GM18508 (cell line): ENCODE measurements at regions not wholly inside any gene's neighbourhood (a gene's known extent, or its start where the extent isn't known, plus 50 kb on each side); places are given as distances from the start of the nearest gene placed in this dataset.
"Not testable (repeated sequence)": the region's sequence is repeated elsewhere in the genome, so short reads cannot be mapped to it uniquely, and the experiment has no call there.

Experiments used
- ATAC-seq: cut with Tn5 transposase; IDR thresholded peaks from one replicate; pipeline ENCODE4 v1.9.1; 2021; ENCODE audit warnings: moderate number of reproducible peaks; ENCODE audit not compliant: insufficient read depth, unreplicated experiment

GRCh38 chr10:10054466-10054865 lies 963.2 kb upstream of the CELF2 start:
- ATAC-seq: no peak

GRCh38 chr10:10055656-10056442 lies 961.8 kb upstream of the CELF2 start:
- no peak for ATAC-seq

GRCh38 chr10:10056961-10057360 lies 960.7 kb upstream of the CELF2 start:
- ATAC-seq: no peak

- ATAC-seq: no peak
Measured at GRCh38 chr10:10067644-10068043, 950.0 kb upstream of the CELF2 start.

- ATAC-seq: not testable (repeated sequence)
Measured at GRCh38 chr10:10074847-10075246, 942.8 kb upstream of the CELF2 start.

GRCh38 chr10:10078446-10078845 lies 939.2 kb upstream of the CELF2 start:
- ATAC-seq: no peak

- ATAC-seq: no peak
Measured at GRCh38 chr10:10092581-10092980, 925.1 kb upstream of the CELF2 start.

GRCh38 chr10:10093021-10093420 lies 924.7 kb upstream of the CELF2 start:
- ATAC-seq: no peak

GRCh38 chr10:10094691-10095090 lies 923.0 kb upstream of the CELF2 start:
- no peak for ATAC-seq

- no peak for ATAC-seq
Measured at GRCh38 chr10:10096296-10096695, 921.4 kb upstream of the CELF2 start.

- no peak for ATAC-seq
Measured at GRCh38 chr10:10096898-10097297, 920.8 kb upstream of the CELF2 start.

- no peak for ATAC-seq
Measured at GRCh38 chr10:10101106-10101505, 916.6 kb upstream of the CELF2 start.

GRCh38 chr10:10110844-10111490 lies 906.7 kb upstream of the CELF2 start:
- ATAC-seq: no peak

GRCh38 chr10:10118131-10118530 lies 899.5 kb upstream of the CELF2 start:
- no peak for ATAC-seq

GRCh38 chr10:10120671-10121070 lies 897.0 kb upstream of the CELF2 start:
- no peak for ATAC-seq

GRCh38 chr10:10125676-10126075 lies 892.0 kb upstream of the CELF2 start:
- ATAC-seq: no peak

GRCh38 chr10:10126218-10126617 lies 891.5 kb upstream of the CELF2 start:
- ATAC-seq: no peak

GRCh38 chr10:10128387-10128786 lies 889.3 kb upstream of the CELF2 start:
- no peak for ATAC-seq

GRCh38 chr10:10130686-10131085 lies 887.0 kb upstream of the CELF2 start:
- ATAC-seq: no peak

GRCh38 chr10:10132009-10132408 lies 885.7 kb upstream of the CELF2 start:
- ATAC-seq: no peak

GRCh38 chr10:10133281-10133680 lies 884.4 kb upstream of the CELF2 start:
- no peak for ATAC-seq

- ATAC-seq: no peak
Measured at GRCh38 chr10:10138685-10139084, 879.0 kb upstream of the CELF2 start.
